Activated CD8-positive, alpha-beta memory T cell treated with anti-CD3 and anti-CD28 coated beads for 24 hours (primary cell): ENCODE measurements at regions not wholly inside any gene's neighbourhood (a gene's known extent, or its start where the extent isn't known, plus 50 kb on each side); places are given as distances from the start of the nearest gene placed in this dataset.
"Not testable (repeated sequence)": the region's sequence is repeated elsewhere in the genome, so short reads cannot be mapped to it uniquely, and the experiment has no call there.

Experiments used
- DNase-seq: peaks from one replicate; pipeline ENCODE4 v3.0.0-alpha.2; 2020

DNA sequence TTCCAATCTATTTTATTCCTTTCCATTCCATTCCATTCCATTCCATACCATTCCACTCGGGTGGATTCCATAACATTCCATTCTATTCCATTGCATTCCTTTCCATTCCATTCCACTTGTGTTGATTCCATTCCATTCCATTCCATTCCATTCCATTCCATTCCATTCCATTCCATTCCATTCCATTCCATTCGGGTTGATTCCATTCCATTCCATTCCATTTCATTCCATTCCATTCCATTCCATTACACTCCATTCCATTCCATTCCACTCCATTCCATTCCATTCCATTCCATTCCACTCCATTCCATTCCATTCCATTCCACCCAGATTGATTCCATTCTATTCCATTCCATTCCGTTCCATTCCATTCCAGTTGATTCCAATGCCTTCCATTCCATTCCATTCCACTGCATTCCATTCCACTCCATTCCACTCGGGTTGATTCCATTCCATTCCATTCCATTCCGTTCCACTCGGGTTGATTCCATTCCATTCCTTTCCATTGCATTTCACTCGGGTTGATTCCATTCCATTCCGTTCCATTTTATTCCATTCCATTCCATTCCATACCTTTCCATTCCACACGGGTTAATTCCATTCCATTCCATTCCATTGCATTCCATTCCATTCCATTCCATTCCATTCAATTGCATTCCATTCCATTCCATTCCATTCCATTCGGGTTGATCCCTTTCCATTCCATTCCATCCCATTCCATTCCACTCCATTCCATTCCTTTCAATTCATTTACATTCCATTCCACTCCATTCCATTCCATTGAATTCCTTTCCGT lies 168.4 kb downstream of the CWH43 start:
- not testable (repeated sequence) for DNase-seq

DNA sequence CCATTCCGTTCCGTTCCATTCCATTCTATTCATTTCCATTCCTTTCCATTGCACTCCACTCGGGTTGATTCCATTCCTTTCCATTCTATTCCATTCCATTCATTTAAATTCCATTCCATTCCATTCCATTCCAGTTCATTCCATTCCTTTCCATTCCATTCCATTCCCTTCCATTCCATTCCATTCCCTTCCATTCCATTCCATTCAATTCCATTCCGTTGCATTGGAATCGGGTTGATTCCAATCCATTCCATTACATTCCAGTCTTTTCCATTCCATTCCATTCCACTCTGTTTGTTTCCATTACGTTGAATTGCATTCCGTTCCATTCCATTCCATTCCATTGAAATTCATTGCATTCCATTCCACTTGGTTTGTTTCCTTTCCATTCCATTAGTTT lies 169.2 kb downstream of the CWH43 start:
- DNase-seq: not testable (repeated sequence)

DNA sequence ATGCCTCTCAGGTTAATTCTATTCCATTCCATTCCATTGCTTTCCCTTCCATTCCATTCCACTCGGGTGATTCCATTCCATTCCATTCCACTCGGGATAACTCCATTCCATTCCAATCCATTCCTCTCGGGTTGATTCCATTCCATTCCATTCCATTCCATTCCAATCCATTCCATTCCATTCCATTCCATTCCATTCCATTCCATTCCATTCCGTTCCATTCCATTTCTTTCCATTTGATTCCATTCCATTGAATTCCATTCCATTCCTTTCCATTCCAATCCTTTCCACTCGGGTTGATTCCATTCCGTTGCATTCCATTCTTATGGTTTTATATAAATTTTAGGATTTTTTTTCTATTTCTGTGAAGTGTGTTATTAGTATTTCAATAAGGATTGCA lies 170.2 kb downstream of the CWH43 start:
- DNase-seq: not testable (repeated sequence)

DNA sequence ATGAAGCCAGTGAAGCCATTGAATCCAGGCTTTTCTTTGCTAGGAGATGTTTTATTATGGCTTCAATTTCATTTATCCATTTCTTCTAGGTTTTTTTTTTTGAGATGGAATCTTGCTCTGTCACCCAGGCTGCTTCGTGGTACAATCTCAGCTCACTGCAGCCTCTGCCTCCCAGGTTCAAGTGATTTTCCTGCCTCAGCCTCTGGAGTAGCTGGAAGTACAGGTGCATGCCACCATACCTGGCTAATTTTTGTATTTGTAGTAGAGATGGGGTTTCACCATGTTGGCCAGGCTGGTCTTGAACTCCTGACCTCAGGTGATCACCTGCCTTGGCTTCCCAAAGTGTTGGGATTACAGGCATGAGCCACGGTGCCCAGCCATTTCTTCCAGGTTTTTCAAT lies 171.6 kb downstream of the CWH43 start:
- DNase-seq: not testable (repeated sequence)

DNA sequence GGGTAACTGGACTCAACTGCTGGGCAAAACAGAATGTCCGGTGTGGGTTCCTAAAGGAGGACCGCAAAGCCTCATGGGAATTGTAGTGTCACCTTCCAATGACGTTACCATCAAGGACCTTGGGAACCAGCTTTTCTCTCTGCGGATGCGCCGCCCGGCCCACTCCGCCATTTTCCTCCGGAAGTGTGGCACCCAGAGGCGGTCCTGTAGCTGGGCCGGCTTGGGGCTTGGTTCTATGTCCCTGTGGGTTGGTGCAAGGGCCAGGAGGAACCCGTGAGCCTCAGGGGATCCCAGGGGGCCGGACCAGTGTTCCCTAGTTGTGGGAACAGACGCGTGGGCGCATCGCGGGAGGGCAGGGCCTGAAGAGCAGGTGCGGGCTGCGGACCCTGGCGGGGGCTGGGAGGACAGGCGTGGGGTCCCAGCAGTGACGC lies 175.1 kb downstream of the CWH43 start:
- DNase-seq: not testable (repeated sequence)

DNA sequence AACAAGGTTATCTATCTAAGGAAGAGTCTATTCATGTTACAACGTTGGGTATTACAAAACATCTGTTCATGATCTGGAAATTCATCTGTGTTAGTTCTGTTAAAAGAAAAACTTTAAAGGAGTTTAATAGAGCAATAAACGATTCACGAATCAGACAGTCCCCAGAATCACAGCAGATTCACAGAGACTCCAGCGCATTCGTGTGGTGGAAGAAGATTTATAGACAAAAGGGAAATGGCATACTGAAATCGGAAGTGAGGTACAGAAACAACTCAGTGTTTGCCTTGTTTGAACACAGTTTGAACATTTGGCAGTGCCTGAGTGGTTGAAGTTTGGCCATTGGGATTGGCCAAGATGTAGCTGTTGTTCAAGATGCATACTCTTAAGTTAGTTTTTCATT lies 178.8 kb downstream of the CWH43 start:
- not testable (repeated sequence) for DNase-seq

DNA sequence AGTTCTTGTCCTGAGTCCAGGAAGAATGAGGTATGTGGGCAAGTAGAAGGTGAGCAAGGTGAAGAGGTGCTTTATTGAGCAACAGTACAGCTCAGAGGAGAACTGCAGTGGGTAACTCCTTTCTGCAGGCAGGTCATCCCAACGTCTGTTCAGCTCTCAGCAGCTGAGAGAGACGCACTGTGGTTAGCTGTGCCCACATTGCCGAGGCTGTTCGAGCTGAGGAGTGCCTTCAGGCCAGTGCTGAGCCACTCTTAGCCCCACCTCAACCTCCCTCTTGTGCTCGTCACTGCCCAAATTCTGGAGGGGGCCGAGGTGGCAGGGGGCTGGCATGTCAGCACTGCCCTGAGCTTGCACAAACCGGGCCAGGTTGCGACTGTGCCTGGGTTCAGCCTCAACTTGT lies 191.8 kb downstream of the CWH43 start:
- not testable (repeated sequence) for DNase-seq

DNA sequence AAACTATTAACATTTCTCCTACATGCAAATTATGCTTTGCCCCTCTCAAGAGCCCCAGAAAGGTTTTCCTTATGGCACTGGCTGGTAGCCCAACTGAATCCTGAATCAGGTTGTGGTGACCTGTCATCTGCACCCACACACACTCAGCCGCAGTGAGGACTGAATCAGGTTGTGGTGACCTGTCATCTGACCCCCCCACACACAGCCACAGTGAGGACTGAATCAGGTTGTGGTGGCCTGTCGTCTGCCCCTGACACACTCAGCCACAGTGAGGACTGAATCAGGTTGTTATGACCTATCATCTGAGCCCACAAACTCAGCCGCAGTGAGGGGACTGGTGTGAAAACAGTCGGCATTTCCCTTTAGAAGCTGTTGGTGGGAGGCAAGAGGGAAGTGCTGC lies 195.0 kb downstream of the CWH43 start:
- not testable (repeated sequence) for DNase-seq

DNA sequence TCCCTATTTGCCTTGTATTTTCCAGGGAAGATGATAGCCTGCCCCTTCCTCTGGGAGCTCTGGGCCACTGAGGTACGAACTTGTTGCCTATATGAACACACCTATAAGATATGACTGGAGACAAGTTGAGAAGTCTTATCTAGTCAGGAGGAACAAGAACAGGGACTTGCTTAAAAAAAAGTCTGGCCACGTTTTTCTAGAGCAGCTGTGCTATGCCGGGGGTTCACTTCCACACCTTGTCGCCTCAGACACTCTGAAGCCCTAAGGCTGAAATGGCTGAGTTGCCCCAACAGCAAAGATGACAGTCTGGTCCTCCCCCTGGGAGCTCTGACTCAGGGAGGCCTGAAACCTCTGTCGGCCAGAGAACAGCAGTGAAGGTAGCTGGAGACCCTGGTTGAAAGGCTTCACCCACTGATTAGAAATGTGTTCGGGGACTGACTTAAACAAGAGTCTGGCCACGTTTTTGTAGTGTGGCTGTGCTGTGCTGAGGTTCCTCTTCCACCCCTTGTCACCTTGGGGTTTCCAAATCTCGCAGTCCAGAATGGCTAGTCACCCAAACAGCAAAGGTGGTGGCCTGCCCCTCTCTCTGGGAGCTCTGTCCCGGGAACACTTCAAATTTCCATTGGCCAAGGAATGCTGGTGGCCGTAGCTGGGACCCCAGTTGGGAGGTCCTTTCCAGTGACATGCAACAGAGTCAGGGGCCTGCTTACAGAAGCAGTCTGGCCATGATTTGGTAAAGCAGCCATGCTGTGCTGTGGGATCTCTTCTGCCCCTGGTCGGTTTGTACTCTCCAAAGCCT lies 225.5 kb downstream of the CWH43 start:
- not testable (repeated sequence) for DNase-seq

DNA sequence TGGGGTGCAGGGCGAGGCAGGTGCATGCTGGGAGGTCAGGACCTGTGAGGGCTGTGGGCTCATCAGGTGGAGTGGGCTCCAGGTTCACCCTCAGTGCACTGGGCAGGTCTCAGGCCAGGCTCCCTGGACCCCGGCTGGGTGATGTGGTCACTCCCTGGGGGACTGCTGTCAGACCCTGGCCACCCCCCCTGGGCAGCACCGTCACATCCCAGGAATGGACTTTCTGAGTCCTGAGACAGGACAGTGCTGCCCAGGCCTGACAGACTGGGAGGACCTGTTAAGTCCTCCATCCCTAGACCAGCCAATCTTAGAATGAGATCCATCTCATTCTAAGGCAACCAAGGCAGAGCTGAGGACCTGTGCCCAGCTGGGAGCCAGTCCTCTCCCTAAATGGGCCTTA lies 227.2 kb downstream of the CWH43 start:
- not testable (repeated sequence) for DNase-seq

DNA sequence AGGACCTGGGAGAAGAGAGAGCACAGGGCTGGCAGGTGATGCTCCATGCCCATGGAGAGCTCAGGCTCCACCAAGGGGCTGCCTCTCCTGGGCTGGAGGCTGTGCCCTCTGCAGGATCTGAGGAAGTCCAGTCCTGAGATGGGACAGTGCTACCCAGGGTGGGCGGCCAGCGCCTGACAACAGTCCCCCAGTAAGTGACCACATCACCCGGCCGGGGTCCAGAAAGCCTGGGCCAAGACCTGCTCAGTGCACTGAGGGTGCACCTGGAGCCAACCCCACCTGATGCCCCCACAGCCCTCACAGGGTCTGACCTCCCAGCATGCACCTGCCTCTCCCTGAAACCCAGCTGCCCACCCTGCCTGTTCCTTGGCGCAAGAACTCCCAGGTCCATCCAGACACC lies 227.7 kb downstream of the CWH43 start:
- not testable (repeated sequence) for DNase-seq

DNA sequence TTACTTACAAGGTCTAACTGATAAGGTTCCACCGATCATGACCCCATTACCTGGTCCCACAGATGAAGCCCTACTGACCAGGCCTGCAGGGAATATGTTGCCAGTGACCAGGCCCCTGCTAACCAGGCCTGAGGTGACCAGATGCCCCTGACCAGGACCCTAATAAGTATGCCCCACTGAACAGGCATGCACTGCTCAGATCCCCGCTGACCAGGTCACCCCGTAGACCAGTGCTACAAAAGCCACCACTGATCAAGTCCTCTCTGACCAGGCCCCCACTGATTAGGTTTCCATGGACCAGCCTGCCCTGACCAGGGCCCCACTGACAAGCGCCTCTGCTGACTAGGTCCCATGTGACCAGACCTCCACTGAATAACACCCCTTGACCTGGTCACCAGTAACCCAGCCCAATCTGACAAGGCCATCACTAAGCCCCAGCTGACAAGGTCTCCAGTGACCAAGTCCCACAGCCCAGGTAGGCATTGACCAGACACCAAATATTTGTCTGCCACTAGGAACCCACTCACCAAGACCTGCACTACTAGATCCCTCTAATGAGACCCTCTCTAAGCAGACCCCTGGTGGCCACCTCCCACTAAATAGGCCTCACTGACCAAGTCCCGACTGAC lies 228.5 kb downstream of the CWH43 start:
- DNase-seq: not testable (repeated sequence)

DNA sequence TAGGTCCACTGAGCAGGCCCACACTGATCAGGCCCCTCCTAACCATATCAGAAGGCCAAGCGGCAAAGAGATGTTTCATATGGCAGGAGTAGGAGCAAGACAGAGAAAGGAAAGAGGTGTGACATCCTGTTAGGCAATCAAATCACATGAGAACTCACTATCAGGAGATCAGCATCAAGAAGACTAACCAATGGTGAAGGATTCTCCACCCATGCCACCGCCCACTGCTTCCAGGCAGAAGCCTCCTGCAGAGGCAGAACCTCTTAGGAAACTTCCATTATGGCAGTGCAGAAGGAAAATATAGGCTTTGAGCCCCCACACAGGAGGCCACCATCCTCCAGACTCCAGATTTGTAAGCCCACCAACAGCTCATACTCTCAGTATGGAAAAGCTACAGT lies 229.0 kb downstream of the CWH43 start:
- DNase-seq: not testable (repeated sequence)

DNA sequence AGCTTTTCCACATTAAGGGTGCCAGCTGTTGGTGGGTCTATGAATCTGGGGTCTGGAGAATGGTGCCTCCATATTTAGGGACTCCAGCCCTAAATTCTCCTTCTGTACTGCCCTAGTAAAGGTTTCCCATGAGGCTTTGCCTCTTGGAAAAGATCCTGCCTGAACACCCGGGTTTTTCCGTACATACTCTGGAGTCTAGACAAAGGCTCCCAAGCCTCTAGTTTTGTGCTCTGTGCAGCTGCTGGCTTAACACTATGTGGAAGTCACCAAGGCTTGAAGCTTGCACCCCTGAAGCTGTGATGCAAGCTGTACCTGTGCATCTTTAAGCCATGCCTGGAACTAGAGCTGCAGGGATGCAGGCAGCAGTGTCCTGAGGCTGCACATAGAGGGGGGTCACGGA lies 230.5 kb downstream of the CWH43 start:
- not testable (repeated sequence) for DNase-seq

DNA sequence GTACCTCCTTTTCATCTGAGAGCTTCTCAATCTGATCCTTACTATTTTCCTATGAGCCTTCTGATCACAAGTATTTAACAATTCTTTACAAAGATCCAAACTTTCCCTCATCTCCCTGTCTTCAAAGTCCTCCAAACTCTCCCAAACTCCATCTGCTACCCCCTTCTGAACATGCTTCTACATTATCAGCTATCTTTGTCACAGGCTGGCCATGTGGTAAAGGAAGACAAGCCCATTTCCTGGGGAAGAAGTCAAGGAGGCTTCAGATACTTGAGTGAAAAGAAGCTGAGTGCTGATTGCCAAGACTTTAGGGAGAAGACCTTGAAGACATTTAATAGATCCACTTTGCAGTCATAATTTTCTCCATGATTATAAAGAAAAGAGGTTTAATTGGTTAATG lies 231.4 kb downstream of the CWH43 start:
- no peak for DNase-seq

DNA sequence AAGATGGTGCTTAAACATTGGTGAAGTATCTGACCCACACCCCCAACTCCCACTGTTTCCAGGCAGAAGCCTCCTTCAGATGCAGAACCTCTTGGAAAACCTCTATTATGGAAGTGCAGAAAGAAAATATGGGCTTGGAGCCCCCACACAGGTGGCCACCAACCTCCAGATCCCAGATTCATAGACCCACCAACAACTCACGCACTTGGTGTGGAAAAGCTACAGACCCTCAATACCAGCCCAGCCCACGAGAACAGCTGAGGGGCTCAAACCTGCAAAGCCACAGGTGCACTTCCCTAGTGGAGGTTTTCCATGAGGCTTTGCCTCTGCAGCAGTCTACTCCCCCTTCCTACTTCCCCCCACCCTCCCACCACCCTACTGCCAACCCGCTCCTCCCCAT lies 232.0 kb downstream of the CWH43 start:
- not testable (repeated sequence) for DNase-seq

DNA sequence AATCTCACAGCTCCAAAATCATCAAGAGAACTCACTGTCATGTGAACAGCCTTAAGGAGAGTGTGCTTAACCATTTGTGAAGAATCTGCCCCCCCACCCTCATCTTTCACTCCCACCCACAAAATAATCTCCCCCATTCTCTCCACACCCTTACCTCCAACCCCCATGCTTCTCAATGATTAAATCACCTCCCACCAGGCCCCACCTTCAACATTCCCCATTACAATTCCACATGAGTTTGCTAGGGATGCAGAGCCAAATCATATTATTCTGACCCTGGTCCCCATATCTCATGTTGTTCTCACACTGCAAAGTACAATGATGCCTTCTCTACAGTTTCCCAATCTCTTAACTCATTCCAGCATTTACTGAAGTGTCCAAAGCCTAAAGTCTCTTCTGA lies 232.9 kb downstream of the CWH43 start:
- DNase-seq: not testable (repeated sequence)

DNA sequence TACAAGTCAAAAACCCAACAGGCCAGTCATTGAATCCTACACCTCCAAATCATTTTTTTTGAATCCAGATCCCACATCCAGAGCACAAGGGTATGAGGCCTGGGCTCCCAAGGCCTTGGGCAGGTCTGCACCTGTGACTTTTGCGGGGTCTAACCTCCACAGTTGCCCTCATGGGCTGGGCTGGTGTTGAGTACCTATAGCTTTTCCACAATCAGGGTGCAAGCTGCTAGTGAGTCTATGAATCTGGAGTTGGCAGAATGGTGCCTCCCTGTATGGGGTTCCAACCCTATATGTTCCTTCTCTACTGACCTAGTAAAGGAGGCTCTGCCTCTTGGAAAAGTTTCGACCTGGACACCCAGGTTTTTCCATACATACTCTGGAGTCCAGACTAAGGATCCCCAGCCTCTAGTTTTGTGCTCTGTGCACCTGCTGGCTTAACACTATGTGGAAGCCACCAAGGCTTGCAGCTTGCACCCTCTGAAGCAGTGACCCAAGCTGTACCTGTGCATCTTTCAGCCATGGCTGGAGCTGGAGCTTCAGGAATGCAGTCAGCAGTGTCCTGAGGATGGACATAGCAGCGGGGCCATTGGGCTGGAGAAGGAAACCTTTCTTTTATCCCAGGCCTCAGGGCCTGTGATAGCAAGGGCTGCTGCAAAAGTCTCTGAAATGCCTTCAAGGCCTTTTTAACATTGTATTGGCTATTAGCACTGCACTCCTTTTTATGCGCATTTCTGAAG lies 233.6 kb downstream of the CWH43 start:
- not testable (repeated sequence) for DNase-seq

DNA sequence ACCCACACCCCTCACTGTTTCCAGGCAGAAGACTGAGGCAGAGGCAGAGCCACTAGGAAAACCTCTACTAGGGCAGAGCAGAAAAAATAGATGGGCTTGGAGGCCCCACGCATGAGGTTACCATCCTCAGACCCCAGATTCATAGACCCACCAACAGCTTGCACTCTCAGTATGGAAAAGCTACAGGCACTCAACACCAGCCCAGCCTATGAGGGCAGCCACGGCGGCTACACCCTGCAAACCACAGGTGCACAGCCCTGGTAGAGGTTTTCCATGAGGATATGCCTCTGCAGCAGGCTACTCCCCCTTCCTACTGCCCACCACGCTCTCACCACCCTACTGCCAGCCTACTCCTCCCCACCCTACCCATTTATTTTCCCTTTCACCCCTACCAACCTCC lies 235.1 kb downstream of the CWH43 start:
- DNase-seq: no peak

DNA sequence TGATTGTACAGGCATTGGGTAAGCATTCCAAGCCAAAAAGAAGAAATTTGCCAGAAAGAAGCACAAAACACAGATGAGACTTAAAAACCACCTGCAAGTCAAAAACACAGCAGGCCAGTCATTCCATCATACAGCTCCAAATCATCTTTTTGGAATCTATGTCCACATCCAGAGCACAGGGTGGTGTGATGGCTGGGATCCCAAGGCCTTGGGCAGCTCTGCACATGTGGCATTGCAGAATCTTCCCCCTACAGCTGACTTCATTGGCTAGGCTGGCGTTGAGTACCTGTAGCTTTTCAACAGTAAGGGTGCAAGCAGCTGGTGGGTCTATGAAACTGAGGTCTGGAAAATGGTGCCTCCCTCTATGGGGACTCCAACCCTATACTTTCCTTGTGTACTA lies 236.7 kb downstream of the CWH43 start:
- not testable (repeated sequence) for DNase-seq

DNA sequence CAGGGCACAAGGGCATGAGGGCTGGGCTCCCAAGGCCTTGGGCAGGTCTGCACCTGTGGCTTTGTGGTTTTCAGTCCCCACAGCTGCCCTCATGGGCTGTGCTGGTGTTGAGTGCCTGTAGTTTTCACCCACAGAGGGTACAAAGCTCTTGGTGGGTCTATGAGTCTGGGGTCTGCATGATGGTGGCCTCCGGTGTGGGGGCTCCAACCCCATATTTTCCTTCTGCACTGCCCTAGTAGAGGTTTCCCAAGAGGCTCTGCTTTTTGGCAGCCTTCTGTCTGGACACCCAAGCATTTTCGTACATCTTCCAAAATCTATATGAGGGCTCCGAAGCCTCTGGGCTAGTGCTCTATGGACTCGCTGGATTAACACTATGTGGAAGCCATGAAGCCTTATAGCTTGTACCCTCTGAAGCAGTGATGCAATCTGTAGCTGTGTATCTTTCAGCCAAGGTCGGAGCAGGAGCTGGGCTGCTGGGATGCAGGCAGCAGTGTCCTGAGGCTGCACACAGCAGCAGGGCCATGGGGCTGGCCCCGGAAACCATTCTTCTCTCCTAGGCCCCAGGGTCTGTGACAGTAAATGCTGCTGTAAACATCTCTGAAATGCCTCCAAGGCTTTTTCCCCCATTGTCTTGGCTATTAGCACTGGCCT lies 240.3 kb downstream of the CWH43 start:
- DNase-seq: not testable (repeated sequence)

DNA sequence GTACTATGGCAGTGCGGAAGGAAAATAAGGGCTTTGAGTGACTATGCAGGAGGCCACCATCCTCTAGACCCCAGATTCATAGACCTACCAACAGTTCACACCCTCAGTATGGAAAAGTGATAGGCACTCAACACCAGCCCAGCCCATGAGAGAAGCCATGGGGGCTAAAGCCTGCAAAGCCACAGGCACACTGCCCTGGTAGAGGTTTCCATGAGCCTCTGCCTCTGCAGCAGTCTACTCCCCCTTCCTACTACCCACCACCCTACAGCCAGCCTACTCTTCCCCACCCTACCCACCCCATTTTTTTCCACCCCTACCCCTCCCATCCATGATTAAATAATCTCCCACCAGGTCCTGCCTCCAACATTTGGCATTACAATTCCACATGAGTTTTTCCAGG lies 241.9 kb downstream of the CWH43 start:
- not testable (repeated sequence) for DNase-seq
